ENCODE measurements at regions not wholly inside any gene's neighbourhood (a gene's known extent, or its start where the extent isn't known, plus 50 kb on each side); places are given as distances from the start of the nearest gene placed in this dataset.
A peak's percentile ranks its signal among the peaks of the same experiment; 100 is the strongest.

- no peak for TF ChIP-seq GATA1 (IDR thresholded peaks at IDR 0.05; ENCODE audit: low read depth, low read length)
- no peak for TF ChIP-seq POLR2A (IDR thresholded peaks at IDR 0.05; ENCODE audit: low read length)
- no peak for DNase-seq
These were observed 140.0 kb downstream of the DCK start for GRCh38 chr4:71133491-71133890.

- no peak for DNase-seq
- TF ChIP-seq GATA1 (IDR thresholded peaks at IDR 0.05; ENCODE audit: low read depth, low read length) (no peak), POLR2A (IDR thresholded peaks at IDR 0.05; ENCODE audit: low read length) (no peak)
These were observed 142.6 kb downstream of the DCK start for GRCh38 chr4:71136071-71136470.

GRCh38 chr4:71138007-71138615, 144.7 kb downstream of the DCK start:
- TF ChIP-seq POLR2A (IDR thresholded peaks at IDR 0.05; ENCODE audit: low read length) (no peak), GATA1 (IDR thresholded peaks at IDR 0.05; ENCODE audit: low read depth, low read length) (no peak)
- no peak for DNase-seq

- TF ChIP-seq GATA1 (IDR thresholded peaks at IDR 0.05; ENCODE audit: low read depth, low read length) (no peak), POLR2A (IDR thresholded peaks at IDR 0.05; ENCODE audit: low read length) (no peak)
These were observed 147.1 kb downstream of the DCK start for GRCh38 chr4:71140563-71140962.

GRCh38 chr4:71141125-71141524, 147.7 kb downstream of the DCK start:
- DNase-seq, result no peak
- no peak for TF ChIP-seq POLR2A (IDR thresholded peaks at IDR 0.05; ENCODE audit: low read length)
- no peak for TF ChIP-seq GATA1 (IDR thresholded peaks at IDR 0.05; ENCODE audit: low read depth, low read length)

More at GRCh38 chr4:71140563-71140962, 147.1 kb downstream of the DCK start:
- no peak for DNase-seq

- no peak for DNase-seq
- no peak for TF ChIP-seq POLR2A (IDR thresholded peaks at IDR 0.05; ENCODE audit: low read length)
- no peak for TF ChIP-seq GATA1 (IDR thresholded peaks at IDR 0.05; ENCODE audit: low read depth, low read length)
These were observed 153.8 kb downstream of the DCK start for GRCh38 chr4:71147261-71147660.

- no peak for DNase-seq
- TF ChIP-seq GATA1 (IDR thresholded peaks at IDR 0.05; ENCODE audit: low read depth, low read length) (no peak), POLR2A (IDR thresholded peaks at IDR 0.05; ENCODE audit: low read length) (no peak)
These were observed 155.1 kb downstream of the DCK start for GRCh38 chr4:71148545-71148944.

- no peak for DNase-seq
These were observed 157.6 kb downstream of the DCK start for GRCh38 chr4:71151054-71151453.

GRCh38 chr4:71156616-71157015, 163.2 kb downstream of the DCK start:
- peak in 1 of 2 experiments; percentile 21 for DNase-seq
- TF ChIP-seq GATA1 (IDR thresholded peaks at IDR 0.05; ENCODE audit: low read depth, low read length), result no peak
- TF ChIP-seq POLR2A (IDR thresholded peaks at IDR 0.05; ENCODE audit: low read length), result no peak

More at GRCh38 chr4:71151054-71151453, 157.6 kb downstream of the DCK start:
- no peak for TF ChIP-seq GATA1 (IDR thresholded peaks at IDR 0.05; ENCODE audit: low read depth, low read length)
- no peak for TF ChIP-seq POLR2A (IDR thresholded peaks at IDR 0.05; ENCODE audit: low read length)

GRCh38 chr4:71162386-71162785, 168.9 kb downstream of the DCK start:
- TF ChIP-seq POLR2A (IDR thresholded peaks at IDR 0.05; ENCODE audit: low read length), result no peak
- no peak for TF ChIP-seq GATA1 (IDR thresholded peaks at IDR 0.05; ENCODE audit: low read depth, low read length)
- DNase-seq, result no peak

GRCh38 chr4:71163317-71163716, 169.9 kb downstream of the DCK start:
- TF ChIP-seq GATA1 (IDR thresholded peaks at IDR 0.05; ENCODE audit: low read depth, low read length) (no peak), POLR2A (IDR thresholded peaks at IDR 0.05; ENCODE audit: low read length) (no peak)
- DNase-seq, result no peak

GRCh38 chr4:71167083-71167482, 171.7 kb upstream of the SLC4A4 start:
- DNase-seq, result no peak
- TF ChIP-seq POLR2A (IDR thresholded peaks at IDR 0.05; ENCODE audit: low read length) (no peak), GATA1 (IDR thresholded peaks at IDR 0.05; ENCODE audit: low read depth, low read length) (no peak)

GRCh38 chr4:71171592-71171991, 167.2 kb upstream of the SLC4A4 start:
- TF ChIP-seq POLR2A (IDR thresholded peaks at IDR 0.05; ENCODE audit: low read length) (no peak), GATA1 (IDR thresholded peaks at IDR 0.05; ENCODE audit: low read depth, low read length) (no peak)
- DNase-seq, result no peak

- no peak for TF ChIP-seq GATA1 (IDR thresholded peaks at IDR 0.05; ENCODE audit: low read depth, low read length)
- no peak for TF ChIP-seq POLR2A (IDR thresholded peaks at IDR 0.05; ENCODE audit: low read length)
- no peak for DNase-seq
These were observed 157.5 kb upstream of the SLC4A4 start for GRCh38 chr4:71181332-71181731.

- peak; percentile 43 to 55 for DNase-seq
- TF ChIP-seq GATA1 (IDR thresholded peaks at IDR 0.05; ENCODE audit: low read depth, low read length) (no peak), POLR2A (IDR thresholded peaks at IDR 0.05; ENCODE audit: low read length) (no peak)
These were observed 154.5 kb upstream of the SLC4A4 start for GRCh38 chr4:71184195-71184781.
